Muscle of leg (tissue), 3 donors: ENCODE measurements at regions not wholly inside any gene's neighbourhood (a gene's known extent, or its start where the extent isn't known, plus 50 kb on each side); places are given as distances from the start of the nearest gene placed in this dataset.
A peak's percentile ranks its signal among the peaks of the same experiment; 100 is the strongest.

Source experiments
- DNase-seq: peaks from one replicate; pipeline ENCODE4 v3.0.0; 2013
- H3K27ac ChIP-seq: one replicate; pipeline ENCODE4 v1.5.1; 2013; ENCODE audit warnings: mild to moderate bottlenecking, low read length, control low read depth
- H3K27me3 ChIP-seq: one replicate; pipeline ENCODE4 v1.6.1; 2013; ENCODE audit warnings: low read length; ENCODE audit not compliant: control insufficient read depth, insufficient read depth
- H3K36me3 ChIP-seq: one replicate; pipeline ENCODE4 v1.6.1; 2013; ENCODE audit warnings: low read length; ENCODE audit not compliant: control insufficient read depth, insufficient read depth
- H3K4me1 ChIP-seq: one replicate; pipeline ENCODE4 v1.6.1; 2013; ENCODE audit warnings: low read length; ENCODE audit not compliant: control insufficient read depth, insufficient read depth
- H3K4me3 ChIP-seq: one replicate; pipeline ENCODE4 v1.5.1; 2013; ENCODE audit warnings: low read length, control low read depth
- H3K9me3 ChIP-seq: replicated peaks from 2 replicates; pipeline ENCODE4 v1.6.1; 2013; ENCODE audit warnings: low read depth, low read length; ENCODE audit not compliant: control insufficient read depth
- WGBS: methylation state at CpG from one replicate; pipeline ENCODE4 v1.1.5; 2013; ENCODE audit warnings: missing lambda C conversion rate; ENCODE audit not compliant: insufficient coverage; 5-methylcytosine and 5-hydroxymethylcytosine counted together

- Histone ChIP-seq H3K27ac (no peak overlapping the region), H3K4me3 (no peak overlapping the region), H3K4me1 (no peaks in the 10 kb centered on the region), H3K36me3 (no peaks in the 10 kb centered on the region), H3K9me3 (no peaks in the 10 kb centered on the region), H3K27me3 (no peaks in the 10 kb centered on the region)
- DNase-seq: peak; percentile 58
- WGBS: 20% methylated on average over 1 of the region's 5 CpGs
Measured at GRCh38 chr1:81498471-81499462, 302.0 kb upstream of the ADGRL2 start.

DNA sequence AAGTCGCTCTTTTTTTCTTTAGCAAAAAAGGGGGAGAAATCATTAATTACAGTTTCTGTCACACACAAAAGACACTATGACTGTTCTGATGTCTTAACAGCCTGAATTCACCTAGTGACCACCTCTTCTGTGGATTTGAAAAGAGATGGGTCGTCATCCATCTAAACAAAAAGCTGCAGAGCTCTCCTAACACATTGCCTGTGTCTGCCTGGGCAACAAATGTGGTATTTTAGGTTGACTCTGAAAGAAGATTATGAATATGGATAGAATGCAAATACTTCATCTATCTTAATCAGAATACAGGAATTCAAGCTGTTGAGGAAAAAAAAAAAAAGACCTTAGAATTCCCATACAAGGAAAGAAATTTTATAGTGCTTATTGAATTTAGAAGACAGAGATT lies 304.4 kb upstream of the ADGRL2 start:
- DNase-seq: no peak
- no peaks in the 10 kb centered on the region for H3K9me3 ChIP-seq
- H3K27ac ChIP-seq: no peak overlapping the region
- H3K4me3 ChIP-seq: no peak overlapping the region
- no peaks in the 10 kb centered on the region for H3K27me3 ChIP-seq
- WGBS: no CpG with 5 or more reads among the region's 2 CpGs
- H3K4me1 ChIP-seq: no peaks in the 10 kb centered on the region
- H3K36me3 ChIP-seq: no peaks in the 10 kb centered on the region

GRCh38 chr1:81493102-81493869 lies 307.4 kb upstream of the ADGRL2 start:
- no peaks in the 10 kb centered on the region for H3K4me1 ChIP-seq
- H3K9me3 ChIP-seq: no peaks in the 10 kb centered on the region
- no peaks in the 10 kb centered on the region for H3K36me3 ChIP-seq
- H3K27ac ChIP-seq: no peak overlapping the region
- DNase-seq: peak; percentile 82
- WGBS: no CpG with 5 or more reads among the region's 5 CpGs
- H3K4me3 ChIP-seq: no peak overlapping the region
- no peaks in the 10 kb centered on the region for H3K27me3 ChIP-seq

DNA sequence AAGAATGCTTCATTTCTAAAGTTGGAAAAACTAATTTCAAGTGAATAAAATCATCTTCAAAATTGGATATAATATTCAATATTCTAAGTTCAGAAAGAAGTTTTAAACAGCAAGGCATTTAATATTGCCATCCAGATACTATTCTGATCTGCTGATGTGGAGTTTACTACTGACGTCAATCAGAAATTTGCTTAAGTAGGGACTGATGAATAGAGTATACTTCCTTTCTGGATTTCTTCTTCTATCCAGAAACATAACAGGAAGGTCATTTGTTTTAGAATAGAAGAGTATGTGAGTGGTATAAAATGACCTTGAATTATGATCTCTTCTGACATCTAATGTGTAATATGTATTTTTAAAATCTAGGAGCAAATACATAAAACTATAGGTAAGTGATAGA lies 308.1 kb upstream of the ADGRL2 start:
- Histone ChIP-seq H3K4me1 (no peaks in the 10 kb centered on the region), H3K36me3 (no peaks in the 10 kb centered on the region), H3K9me3 (no peaks in the 10 kb centered on the region), H3K4me3 (no peak overlapping the region), H3K27me3 (no peaks in the 10 kb centered on the region), H3K27ac (no peak overlapping the region)
- WGBS: no CpG with 5 or more reads among the region's 1 CpG
- DNase-seq: no peak

GRCh38 chr1:81490614-81491013 lies 310.1 kb upstream of the ADGRL2 start:
- Histone ChIP-seq H3K9me3 (no peaks in the 10 kb centered on the region), H3K4me1 (no peaks in the 10 kb centered on the region), H3K4me3 (no peak overlapping the region), H3K27me3 (no peaks in the 10 kb centered on the region), H3K36me3 (no peaks in the 10 kb centered on the region), H3K27ac (no peak overlapping the region)
- no peak for DNase-seq
- no CpG with 5 or more reads among the region's 1 CpG for WGBS

DNA sequence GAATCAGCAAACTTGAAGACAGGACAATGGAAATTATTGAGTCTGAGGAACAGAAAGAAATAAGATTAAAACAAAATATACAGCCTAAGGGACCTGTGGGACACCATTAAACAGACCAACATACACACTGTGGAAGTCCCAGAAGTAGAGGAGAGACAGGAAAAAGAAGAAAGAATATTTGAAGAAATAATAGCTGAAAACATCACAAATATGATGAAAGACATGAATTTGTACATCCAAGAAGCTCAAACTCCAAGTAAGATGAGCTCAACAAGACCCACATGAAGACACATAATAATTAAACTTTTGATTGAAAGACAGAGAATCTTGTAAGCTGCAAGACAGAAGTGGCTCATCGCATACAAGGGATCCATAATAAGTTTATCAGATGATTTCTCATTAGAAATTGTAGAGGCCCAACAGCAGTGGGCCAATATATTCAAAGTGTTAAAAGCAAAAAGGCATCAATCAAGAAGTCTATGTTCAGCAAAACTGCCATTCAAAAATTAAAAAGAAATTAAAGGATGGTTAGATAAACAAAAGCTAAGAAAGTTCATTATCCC lies 311.3 kb upstream of the ADGRL2 start:
- no peak overlapping the region for H3K4me3 ChIP-seq
- no CpG with 5 or more reads among the region's 1 CpG for WGBS
- H3K4me1 ChIP-seq: no peaks in the 10 kb centered on the region
- no peaks in the 10 kb centered on the region for H3K9me3 ChIP-seq
- H3K36me3 ChIP-seq: no peaks in the 10 kb centered on the region
- no peak overlapping the region for H3K27ac ChIP-seq
- no peaks in the 10 kb centered on the region for H3K27me3 ChIP-seq
- DNase-seq: no peak

- Histone ChIP-seq H3K36me3 (no peaks in the 10 kb centered on the region), H3K27me3 (no peaks in the 10 kb centered on the region), H3K4me1 (no peaks in the 10 kb centered on the region), H3K4me3 (no peak overlapping the region), H3K27ac (no peak overlapping the region), H3K9me3 (no peaks in the 10 kb centered on the region)
- no peak for DNase-seq
- WGBS: no CpG with 5 or more reads among the region's 2 CpGs
Measured at GRCh38 chr1:81484284-81484683, 316.4 kb upstream of the ADGRL2 start.

GRCh38 chr1:81478219-81478618 lies 322.5 kb upstream of the ADGRL2 start:
- Histone ChIP-seq H3K4me1 (peaks cover 5% of the 10 kb centered on the region), H3K4me3 (no peak overlapping the region), H3K27ac (no peak overlapping the region), H3K36me3 (no peaks in the 10 kb centered on the region), H3K27me3 (no peaks in the 10 kb centered on the region), H3K9me3 (no peaks in the 10 kb centered on the region)
- 32% methylated on average over 2 of the region's 7 CpGs for WGBS
- peak; percentile 50 for DNase-seq

DNA sequence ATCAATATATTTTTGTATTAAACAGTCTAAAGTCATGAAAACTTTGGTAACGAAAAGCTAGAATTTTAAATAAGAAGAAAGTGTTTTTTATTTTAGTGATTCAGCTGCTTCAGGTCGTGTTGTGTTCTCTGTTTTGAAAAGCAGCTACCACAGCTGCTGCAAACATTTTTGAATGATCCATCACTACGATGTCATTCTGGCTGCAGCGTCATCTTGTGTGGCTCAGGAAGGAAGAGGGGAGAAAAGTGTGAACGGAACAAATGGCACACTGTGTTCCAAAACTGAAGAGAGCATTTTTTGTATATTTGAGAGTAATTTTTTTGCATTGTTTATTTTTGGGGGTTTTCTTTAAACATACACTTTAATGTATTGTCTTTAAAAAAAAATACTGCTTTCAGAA lies 323.0 kb upstream of the ADGRL2 start:
- DNase-seq: peak; percentile 77
- Histone ChIP-seq H3K27me3 (no peaks in the 10 kb centered on the region), H3K27ac (no peak overlapping the region), H3K4me3 (no peak overlapping the region), H3K9me3 (no peaks in the 10 kb centered on the region), H3K4me1 (peaks cover 5% of the 10 kb centered on the region), H3K36me3 (no peaks in the 10 kb centered on the region)
- WGBS: no CpG with 5 or more reads among the region's 5 CpGs

DNA sequence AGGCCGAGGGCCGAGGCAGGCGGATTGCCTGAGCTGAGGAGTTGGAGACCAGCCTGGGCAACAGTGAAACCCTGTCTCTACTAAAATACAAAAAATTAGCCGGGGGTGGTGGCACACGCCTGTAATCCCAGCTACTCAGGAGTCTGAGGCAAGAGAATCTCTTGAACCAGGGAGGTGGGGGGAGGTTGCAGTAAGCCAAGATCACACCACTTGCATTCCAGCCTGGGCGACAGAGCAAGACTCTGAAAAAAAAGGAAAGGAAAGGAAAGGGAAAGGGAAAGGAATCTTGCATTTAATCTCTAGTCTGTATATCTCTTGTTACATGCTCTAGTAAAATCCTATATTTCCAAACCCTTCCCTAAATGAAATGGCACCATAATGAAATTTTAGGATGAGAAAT lies 328.3 kb upstream of the ADGRL2 start:
- 100% methylated on average over 1 of the region's 6 CpGs for WGBS
- Histone ChIP-seq H3K27me3 (no peaks in the 10 kb centered on the region), H3K27ac (no peak overlapping the region)

More for the DNA sequence above, 328.3 kb upstream of the ADGRL2 start:
- Histone ChIP-seq H3K4me3 (no peak overlapping the region), H3K4me1 (no peaks in the 10 kb centered on the region), H3K36me3 (no peaks in the 10 kb centered on the region), H3K9me3 (no peaks in the 10 kb centered on the region)
- no peak for DNase-seq
